Stimulated activated CD4-positive, alpha-beta T cell treated with anti-CD3 and anti-CD28 coated beads, Interleukin-1b, Interleukin-23, amount 100 ng/mL, for 24 hours (primary cell): ENCODE measurements at regions not wholly inside any gene's neighbourhood (a gene's known extent, or its start where the extent isn't known, plus 50 kb on each side); places are given as distances from the start of the nearest gene placed in this dataset.
"Not testable (repeated sequence)": the region's sequence is repeated elsewhere in the genome, so short reads cannot be mapped to it uniquely, and the experiment has no call there.

Source experiments
- DNase-seq, 4 experiments: peaks; one replicate each; pipeline ENCODE4 v3.0.0-alpha.2; 2020; ENCODE audit warnings: low read depth in 4 of 4, low spot score in 1 of 4

- DNase-seq: no peak
Observed at GRCh38 chr11:114802878-114803277, 124.6 kb downstream of the NXPE2 start.

DNA sequence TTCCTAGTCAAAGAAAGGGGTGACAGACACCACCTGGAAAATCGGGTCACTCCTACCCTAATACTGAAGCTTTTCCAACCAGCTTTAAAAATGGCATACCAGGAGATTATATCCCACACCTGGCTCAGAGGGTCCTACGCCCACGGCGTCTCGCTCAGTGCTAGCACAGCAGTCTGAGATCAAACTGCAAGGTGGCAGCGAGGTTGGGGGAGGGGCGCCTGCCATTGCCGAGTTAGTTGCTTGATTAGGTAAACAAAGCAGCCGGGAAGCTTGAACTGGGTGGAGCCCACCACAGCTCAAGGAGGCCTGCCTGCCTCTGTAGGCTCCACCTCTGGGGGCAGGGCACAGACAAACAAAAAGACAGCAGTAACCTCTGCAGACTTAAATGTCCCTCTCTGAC, 127.1 kb downstream of the NXPE2 start:
- not testable (repeated sequence) for DNase-seq

- DNase-seq: no peak
Observed at GRCh38 chr11:114811971-114812370, 133.6 kb downstream of the NXPE2 start.

DNA sequence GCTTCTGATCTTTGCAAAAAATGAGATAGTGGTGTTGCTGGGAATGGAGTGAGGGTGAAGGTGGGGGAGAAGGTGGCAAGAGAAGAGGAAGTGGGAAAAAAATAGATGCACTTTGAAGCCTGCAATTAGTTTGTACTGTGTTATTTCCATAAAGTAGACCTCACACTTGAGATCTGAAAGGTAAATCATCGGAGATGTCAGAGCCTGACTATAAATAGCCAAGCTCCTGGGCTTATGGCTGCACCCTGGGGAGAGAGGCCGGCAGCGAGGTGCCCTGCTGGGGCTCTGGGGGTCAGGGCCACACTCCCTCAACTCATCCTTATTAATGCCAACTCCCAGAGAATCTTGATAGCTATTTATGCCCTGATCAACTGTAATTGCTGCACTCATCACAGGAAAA, 134.4 kb downstream of the NXPE2 start:
- DNase-seq: no peak

GRCh38 chr11:114813189-114813718, 134.9 kb downstream of the NXPE2 start:
- no peak for DNase-seq

- DNase-seq: no peak
Observed at GRCh38 chr11:114815176-114815575, 136.8 kb downstream of the NXPE2 start.

GRCh38 chr11:114815761-114816160, 137.4 kb downstream of the NXPE2 start:
- DNase-seq: no peak

DNA sequence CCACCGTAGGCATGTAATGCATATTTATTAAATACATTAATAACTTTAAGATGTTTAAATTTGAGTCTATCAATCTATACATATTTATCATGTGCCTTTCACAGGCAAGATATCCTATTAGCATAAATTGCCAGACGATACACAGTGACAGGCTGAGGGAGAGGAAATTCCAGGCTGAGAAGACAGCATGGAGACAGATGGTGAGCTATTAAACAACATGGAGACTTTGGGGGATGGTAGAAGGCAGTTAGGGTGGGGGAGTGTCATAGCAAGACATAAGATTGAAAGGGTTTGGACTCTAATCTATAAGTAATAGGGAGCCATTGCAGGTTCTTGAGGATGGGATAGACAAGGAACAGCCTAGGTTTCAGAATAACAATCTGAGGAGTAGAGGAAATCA, 138.5 kb downstream of the NXPE2 start:
- DNase-seq: no peak

GRCh38 chr11:114818382-114818781, 140.1 kb downstream of the NXPE2 start:
- no peak for DNase-seq

GRCh38 chr11:114819028-114819427, 140.7 kb downstream of the NXPE2 start:
- DNase-seq: no peak

GRCh38 chr11:114820621-114821020, 142.3 kb downstream of the NXPE2 start:
- DNase-seq: no peak

DNA sequence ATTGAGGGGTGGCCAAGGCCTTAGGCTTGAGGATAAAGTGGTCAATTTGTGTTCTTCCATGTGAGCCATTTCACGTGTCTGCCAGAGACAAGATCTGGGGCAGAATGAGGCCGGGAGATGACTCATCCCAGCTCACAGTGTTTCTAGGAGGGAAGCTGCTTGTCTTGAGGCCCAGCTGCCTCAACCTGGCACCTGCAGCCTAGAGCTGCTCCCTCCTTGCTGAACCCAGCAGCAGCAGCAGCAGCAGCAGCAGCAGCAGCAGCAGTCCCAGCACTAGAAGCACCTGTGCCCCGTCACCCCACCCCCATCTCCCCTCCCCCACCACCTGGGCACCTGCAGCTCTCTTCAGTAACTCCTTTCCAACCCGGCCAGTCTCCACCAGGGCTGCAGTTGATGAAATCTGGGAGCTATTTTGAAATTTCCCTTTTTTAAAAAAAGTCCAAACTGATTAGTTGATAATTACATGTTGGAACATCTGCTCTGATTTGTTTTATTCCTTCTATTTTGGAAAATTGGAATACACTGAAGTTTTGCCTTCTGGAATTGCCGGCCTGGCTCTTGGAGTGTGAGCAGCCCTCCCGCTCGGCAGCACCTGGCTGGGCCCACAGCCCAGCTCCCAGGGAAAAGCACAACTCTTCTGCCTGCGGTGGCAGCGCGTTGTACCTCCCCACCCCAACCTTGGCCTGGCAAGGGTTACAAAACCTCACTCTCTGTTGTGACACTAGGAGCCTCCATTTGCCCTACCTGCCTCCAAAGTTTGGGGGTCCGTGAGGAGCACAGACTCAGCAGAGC, 143.5 kb downstream of the NXPE2 start:
- no peak for DNase-seq

DNA sequence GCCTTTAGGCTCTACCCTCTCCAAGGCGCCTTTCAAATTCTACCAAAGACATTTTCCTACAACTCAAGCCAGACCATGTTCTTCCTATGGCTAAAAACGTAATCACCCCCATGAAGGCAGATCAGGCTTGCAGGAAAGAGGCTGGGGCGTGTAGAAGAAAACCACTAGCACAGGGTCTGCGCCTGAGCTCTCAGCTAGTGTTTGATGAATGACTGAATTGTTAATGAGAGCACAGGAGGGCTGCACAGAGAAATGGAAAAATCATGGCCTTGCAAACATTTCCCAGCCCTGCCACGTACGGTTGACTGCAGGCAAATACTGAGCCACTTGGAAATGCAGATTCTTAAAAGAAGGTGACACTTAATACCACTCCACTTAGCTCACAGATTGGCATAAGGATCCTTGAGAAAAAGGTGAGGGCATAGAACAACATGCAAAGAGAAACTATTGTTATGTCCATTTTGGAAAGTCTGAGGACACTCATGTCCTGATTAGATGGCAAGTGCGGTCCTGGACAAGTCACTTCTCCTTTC, 148.6 kb downstream of the NXPE2 start:
- no peak for DNase-seq

DNA sequence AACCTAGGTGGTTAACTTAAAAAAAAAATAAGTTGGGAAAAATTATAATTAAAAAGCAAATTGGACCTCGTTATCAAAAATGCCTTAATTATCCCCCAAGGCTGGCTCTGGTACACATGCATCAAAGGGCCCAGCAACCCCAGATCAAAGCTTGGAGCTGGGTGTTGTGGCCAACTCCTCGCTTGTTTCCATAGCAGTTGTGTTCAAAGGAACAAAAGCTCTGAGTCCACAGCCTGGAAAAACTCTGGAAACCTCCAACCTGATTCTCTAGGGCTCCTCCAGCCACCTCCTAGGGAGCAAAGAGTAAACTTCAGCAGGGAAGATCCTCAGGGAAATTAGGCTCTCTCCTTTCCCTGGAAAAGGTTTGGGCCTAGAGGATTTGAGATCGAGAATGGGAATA, 149.4 kb downstream of the NXPE2 start:
- DNase-seq: no peak

- DNase-seq: no peak
Observed at GRCh38 chr11:114832532-114833125, 154.3 kb downstream of the NXPE2 start.

- DNase-seq: no peak
Observed at GRCh38 chr11:114836161-114836560, 157.8 kb downstream of the NXPE2 start.

- DNase-seq: no peak
Observed at GRCh38 chr11:114844896-114845295, 166.6 kb downstream of the NXPE2 start.

GRCh38 chr11:114845766-114846415, 167.6 kb downstream of the NXPE2 start:
- no peak for DNase-seq

- no peak for DNase-seq
Observed at GRCh38 chr11:114846416-114846791, 168.1 kb downstream of the NXPE2 start.

DNA sequence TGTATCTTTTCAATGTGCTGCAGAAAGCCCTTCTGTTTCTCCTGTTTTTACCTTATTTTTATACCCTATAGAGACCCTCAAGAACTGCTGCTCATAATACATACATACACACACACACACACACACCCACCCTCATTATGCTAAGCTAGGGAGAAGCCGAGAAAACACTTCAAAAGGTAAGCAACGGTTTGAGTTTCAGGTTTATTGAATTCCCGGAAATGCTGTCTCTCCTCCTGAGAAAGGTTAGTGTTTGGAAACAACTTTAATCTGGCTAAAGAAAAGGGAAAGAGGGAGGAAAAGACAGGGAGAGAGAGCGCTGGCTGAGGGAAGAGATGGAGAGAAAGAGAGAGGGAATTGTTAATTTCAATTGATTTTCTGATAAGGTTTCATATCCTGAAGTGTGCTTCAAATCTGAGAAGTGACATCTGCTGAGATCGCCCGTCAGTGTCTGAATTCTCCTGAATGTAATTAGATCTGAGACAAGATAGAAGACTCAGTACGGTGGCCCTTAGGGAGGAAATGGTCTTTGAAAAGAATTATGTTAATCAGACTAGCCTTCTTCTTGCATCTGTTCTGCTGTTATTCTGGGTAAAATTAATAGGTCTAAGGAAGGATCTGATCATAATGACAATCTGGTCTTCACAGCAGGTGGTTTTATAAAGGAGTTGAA, 169.1 kb downstream of the NXPE2 start:
- no peak for DNase-seq

- DNase-seq: no peak
Observed at GRCh38 chr11:114848027-114848426, 169.7 kb downstream of the NXPE2 start.
